ENCODE measurements at regions not wholly inside any gene's neighbourhood (a gene's known extent, or its start where the extent isn't known, plus 50 kb on each side); places are given as distances from the start of the nearest gene placed in this dataset.

DNA sequence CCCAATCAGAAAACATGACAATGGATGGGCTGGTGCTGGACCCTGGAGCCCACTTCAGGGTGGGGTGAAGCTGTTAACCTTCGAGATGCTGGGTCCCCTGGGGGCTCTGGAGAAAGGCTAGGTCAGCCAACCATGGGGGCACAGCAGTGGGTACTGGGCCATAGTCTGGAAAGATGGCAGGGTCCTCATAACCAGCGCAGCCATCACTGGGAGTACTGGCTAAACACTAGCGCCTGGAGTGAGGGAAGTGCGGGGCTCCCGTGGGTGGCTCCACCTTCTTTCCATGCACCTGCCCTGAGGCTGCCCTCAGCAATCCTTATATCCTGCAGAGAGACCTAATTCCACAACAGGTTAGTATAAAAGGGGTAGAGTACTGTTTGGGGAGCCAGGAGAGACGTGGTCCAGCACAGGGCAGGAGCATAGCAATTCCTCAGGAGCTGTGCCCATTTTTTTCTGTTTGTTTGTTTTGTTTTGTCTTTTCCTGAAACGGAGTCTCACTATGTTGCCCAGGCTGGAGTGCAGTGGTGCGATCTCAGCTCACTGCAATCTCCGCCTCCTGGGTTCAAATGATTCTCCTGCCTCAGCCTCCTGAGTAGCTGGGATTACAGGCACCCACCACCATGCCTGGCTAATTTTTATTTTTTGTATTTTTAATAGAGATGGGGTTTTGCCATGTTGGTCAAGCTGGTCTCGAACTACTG, 122.6 kb upstream of the MEF2A start:
- ATAC-seq (ENCODE audit: low read depth) = no peak
- Histone ChIP-seq H3K36me3 (ENCODE audit: low read depth) (no peaks in the 10 kb centered on the region), H3K4me3 (ENCODE audit: severe bottlenecking) (no peak overlapping the region), H3K27ac (ENCODE audit: poor library complexity, severe bottlenecking) (peak overlapping the region; percentile 17), H3K4me1 (ENCODE audit: insufficient read depth, poor library complexity, severe bottlenecking) (peaks cover 13% of the 10 kb centered on the region), H3K27me3 (ENCODE audit: insufficient read depth, poor library complexity, severe bottlenecking) (no peaks in the 10 kb centered on the region), H3K9me3 (ENCODE audit: severe bottlenecking) (no peaks in the 10 kb centered on the region)
- peak; percentile 63 for DNase-seq (ENCODE audit: low spot score)
- TF ChIP-seq, protein P1, sequence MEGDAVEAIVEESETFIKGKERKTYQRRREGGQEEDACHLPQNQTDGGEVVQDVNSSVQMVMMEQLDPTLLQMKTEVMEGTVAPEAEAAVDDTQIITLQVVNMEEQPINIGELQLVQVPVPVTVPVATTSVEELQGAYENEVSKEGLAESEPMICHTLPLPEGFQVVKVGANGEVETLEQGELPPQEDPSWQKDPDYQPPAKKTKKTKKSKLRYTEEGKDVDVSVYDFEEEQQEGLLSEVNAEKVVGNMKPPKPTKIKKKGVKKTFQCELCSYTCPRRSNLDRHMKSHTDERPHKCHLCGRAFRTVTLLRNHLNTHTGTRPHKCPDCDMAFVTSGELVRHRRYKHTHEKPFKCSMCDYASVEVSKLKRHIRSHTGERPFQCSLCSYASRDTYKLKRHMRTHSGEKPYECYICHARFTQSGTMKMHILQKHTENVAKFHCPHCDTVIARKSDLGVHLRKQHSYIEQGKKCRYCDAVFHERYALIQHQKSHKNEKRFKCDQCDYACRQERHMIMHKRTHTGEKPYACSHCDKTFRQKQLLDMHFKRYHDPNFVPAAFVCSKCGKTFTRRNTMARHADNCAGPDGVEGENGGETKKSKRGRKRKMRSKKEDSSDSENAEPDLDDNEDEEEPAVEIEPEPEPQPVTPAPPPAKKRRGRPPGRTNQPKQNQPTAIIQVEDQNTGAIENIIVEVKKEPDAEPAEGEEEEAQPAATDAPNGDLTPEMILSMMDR (IDR thresholded peaks at IDR 0.05; ENCODE audit: poor library complexity, severe bottlenecking) = no peak

DNA sequence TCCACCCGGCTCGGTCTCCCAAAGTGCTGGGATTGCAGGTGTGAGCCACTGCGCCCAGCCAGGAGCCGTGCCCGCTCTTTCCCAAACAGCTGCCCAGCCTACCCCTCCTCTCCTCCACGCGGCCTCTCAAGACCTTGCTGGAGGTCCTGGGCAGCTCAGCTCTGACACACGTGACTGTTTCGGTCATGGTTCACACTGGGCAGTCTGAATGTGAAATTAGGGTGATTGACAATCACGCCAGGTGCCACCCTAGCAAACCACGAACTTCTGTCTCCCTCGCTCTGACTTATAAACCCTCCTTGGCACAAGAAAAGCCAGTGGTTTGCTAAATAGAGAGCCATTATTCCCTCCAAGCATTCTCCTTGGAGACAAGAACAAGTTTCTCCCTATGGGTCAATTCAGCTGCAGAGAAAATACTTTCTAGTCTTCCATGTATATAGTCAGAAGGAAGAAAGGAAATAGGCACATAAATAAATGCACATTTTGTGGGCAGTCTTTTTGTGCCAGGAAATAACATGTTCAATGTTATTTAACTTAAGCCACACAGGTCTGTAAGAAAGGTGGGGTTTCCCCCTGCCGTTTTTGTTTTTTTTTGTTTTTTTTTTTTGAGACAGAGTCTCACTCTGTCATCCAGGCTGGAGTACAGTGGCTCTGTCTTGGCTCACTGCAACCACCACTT, 121.9 kb upstream of the MEF2A start:
- peaks cover 13% of the 10 kb centered on the region for H3K4me1 ChIP-seq (ENCODE audit: insufficient read depth, poor library complexity, severe bottlenecking)
- ATAC-seq (ENCODE audit: low read depth) = no peak
- TF ChIP-seq, protein P1 (IDR thresholded peaks at IDR 0.05; ENCODE audit: poor library complexity, severe bottlenecking) = no peak
- H3K4me3 ChIP-seq (ENCODE audit: severe bottlenecking) = no peak overlapping the region
- no peak for DNase-seq (ENCODE audit: low spot score)
- no peaks in the 10 kb centered on the region for H3K36me3 ChIP-seq (ENCODE audit: low read depth)
- no peak overlapping the region for H3K27ac ChIP-seq (ENCODE audit: poor library complexity, severe bottlenecking)
- H3K27me3 ChIP-seq (ENCODE audit: insufficient read depth, poor library complexity, severe bottlenecking) = no peaks in the 10 kb centered on the region
- no peaks in the 10 kb centered on the region for H3K9me3 ChIP-seq (ENCODE audit: severe bottlenecking)

GRCh38 chr15:99445272-99445850, 120.4 kb upstream of the MEF2A start:
- H3K9me3 ChIP-seq (ENCODE audit: severe bottlenecking) = no peaks in the 10 kb centered on the region
- no peak for ATAC-seq (ENCODE audit: low read depth)
- H3K27ac ChIP-seq (ENCODE audit: poor library complexity, severe bottlenecking) = no peak overlapping the region
- TF ChIP-seq, protein P1 (IDR thresholded peaks at IDR 0.05; ENCODE audit: poor library complexity, severe bottlenecking) = no peak
- no peaks in the 10 kb centered on the region for H3K36me3 ChIP-seq (ENCODE audit: low read depth)
- no peak overlapping the region for H3K4me3 ChIP-seq (ENCODE audit: severe bottlenecking)
- no peak for DNase-seq (ENCODE audit: low spot score)
- H3K4me1 ChIP-seq (ENCODE audit: insufficient read depth, poor library complexity, severe bottlenecking) = peaks cover 13% of the 10 kb centered on the region
- H3K27me3 ChIP-seq (ENCODE audit: insufficient read depth, poor library complexity, severe bottlenecking) = no peaks in the 10 kb centered on the region

DNA sequence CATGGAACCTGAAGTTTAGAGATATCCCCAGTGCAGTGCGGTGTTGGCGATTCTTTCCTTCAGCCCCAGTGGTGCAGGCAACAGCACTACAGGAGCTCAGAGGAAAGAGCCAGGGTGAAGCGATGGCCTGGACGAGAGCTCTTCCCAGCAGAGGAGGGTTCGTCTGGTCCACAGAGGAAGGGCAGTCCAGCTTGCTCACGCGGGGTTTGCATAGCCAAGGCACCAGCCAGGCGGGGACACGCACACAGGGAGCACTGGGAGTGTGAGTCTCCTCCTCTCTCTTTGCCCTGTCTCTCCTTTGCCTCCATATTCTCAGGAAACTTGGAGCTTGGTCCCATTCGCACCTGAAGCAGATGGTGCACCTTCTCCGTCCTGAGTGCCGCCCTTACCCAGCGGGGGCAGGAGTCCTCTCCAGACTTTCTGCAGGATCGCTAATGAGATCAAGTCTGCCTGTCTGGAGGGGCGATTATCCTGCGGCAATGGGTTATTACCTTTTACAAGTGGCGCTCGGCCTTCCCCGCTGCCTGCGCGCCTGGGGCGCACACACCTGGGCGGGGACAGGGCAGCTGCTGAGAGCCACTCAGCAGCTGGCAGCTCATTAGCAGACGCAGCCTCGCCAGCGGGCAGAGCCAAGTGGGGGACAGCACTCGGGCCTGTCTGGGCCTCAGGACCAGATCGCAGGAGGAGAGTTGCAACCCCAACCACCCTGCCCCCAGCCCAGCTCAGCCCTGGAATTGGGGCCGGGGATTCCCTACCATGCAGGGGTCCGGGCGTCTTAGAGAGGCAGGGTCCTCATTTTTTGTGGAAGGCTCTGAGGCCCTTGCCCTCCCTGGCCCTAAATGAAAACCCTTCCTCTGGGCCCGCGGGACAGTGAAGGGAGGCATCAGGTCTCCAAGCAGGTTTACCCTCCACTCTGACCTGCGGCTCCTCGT, 119.0 kb upstream of the MEF2A start:
- TF ChIP-seq, protein P1 (IDR thresholded peaks at IDR 0.05; ENCODE audit: poor library complexity, severe bottlenecking) = no peak
- DNase-seq (ENCODE audit: low spot score) = no peak
- Histone ChIP-seq H3K9me3 (ENCODE audit: severe bottlenecking) (no peaks in the 10 kb centered on the region), H3K4me1 (ENCODE audit: insufficient read depth, poor library complexity, severe bottlenecking) (peaks cover 19% of the 10 kb centered on the region), H3K36me3 (ENCODE audit: low read depth) (no peaks in the 10 kb centered on the region), H3K27ac (ENCODE audit: poor library complexity, severe bottlenecking) (no peak overlapping the region), H3K27me3 (ENCODE audit: insufficient read depth, poor library complexity, severe bottlenecking) (no peaks in the 10 kb centered on the region), H3K4me3 (ENCODE audit: severe bottlenecking) (no peak overlapping the region)
- no peak for ATAC-seq (ENCODE audit: low read depth)

All from RWPE2 (cell line).